IPS DF 19.7 (cell line): ENCODE measurements at regions not wholly inside any gene's neighbourhood (a gene's known extent, or its start where the extent isn't known, plus 50 kb on each side); places are given as distances from the start of the nearest gene placed in this dataset.

Source experiments
- DNase-seq: peaks from one replicate; pipeline ENCODE4 v3.0.0-alpha.2; 2013; ENCODE audit warnings: low read depth, low spot score

GRCh38 chr19:29263305-29264135 is 50.6 kb upstream of the UQCRFS1 start:
- no peak for DNase-seq

- no peak for DNase-seq
Measured at GRCh38 chr19:29264897-29265296, 51.9 kb upstream of the UQCRFS1 start.

GRCh38 chr19:29265436-29265835 is 52.5 kb upstream of the UQCRFS1 start:
- DNase-seq: no peak

- no peak for DNase-seq
Measured at GRCh38 chr19:29266001-29266400, 53.0 kb upstream of the UQCRFS1 start.

DNA sequence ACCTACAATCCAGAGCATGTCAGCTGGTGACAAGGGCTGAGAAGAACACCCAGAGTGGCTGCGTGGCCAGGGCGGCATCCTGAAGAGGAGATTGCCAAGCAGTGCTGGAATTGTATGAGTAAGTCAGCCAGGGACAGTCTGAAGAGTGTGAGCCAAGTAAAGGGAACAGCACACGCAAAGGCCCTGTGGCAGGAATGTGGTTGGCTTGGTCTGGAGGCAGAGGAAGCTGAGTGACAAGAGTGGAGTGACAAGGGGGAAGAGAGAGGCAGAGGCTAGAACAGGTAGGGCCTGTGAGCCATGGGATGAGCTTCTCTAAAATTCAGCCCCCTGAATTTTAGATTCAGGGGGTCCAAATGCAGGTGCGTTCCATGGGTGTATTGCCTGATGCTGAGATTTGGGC is 53.7 kb upstream of the UQCRFS1 start:
- no peak for DNase-seq

DNA sequence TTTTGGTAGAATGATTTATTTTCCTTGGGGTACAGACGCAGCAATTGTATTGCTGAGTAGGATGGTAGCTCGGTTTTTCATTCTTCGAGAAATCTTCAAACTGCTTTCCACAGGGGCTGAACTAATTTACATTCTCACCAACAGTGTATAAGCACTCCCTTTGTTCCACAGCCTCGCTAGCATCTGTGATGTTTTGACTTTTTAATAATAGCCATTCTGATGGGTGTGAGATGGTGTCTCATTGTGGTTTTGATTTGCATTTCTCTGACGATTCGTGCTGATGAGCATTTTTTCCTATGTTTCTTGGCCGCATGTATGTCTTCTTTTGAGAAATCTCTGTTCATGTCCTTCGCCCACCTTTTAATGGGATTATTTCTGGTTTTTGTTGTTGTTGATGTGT is 54.8 kb upstream of the UQCRFS1 start:
- DNase-seq: no peak

- no peak for DNase-seq
Measured at GRCh38 chr19:29268103-29268502, 55.2 kb upstream of the UQCRFS1 start.

GRCh38 chr19:29268721-29269393 is 55.9 kb upstream of the UQCRFS1 start:
- DNase-seq: no peak

- no peak for DNase-seq
Measured at GRCh38 chr19:29269641-29270040, 56.7 kb upstream of the UQCRFS1 start.

- no peak for DNase-seq
Measured at GRCh38 chr19:29271341-29271740, 58.4 kb upstream of the UQCRFS1 start.

- DNase-seq: no peak
Measured at GRCh38 chr19:29271911-29272310, 59.0 kb upstream of the UQCRFS1 start.

- DNase-seq: no peak
Measured at GRCh38 chr19:29273000-29273640, 60.2 kb upstream of the UQCRFS1 start.

- DNase-seq: no peak
Measured at GRCh38 chr19:29275266-29275665, 62.3 kb upstream of the UQCRFS1 start.

DNA sequence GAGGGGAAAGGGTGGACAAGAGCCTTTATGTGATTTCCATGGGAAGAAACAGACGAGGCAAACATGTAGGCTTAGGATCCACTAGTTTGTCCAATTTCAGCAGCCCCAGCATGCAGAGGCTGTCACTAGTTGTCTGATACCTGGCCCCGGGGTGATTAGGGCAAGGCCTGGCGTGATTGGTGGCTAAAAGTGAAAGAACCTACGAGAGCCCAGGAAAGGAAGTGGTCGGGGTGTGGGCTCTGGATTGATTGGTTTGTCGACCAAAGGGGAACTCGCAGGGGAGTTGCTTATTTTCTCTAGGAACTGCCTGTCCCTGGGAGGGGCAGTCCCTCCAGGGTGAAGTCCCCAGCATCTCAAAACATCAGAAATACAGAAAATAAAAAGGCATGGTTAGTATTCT is 64.2 kb upstream of the UQCRFS1 start:
- peak; percentile 63 for DNase-seq

GRCh38 chr19:29278716-29279115 is 65.8 kb upstream of the UQCRFS1 start:
- no peak for DNase-seq

DNA sequence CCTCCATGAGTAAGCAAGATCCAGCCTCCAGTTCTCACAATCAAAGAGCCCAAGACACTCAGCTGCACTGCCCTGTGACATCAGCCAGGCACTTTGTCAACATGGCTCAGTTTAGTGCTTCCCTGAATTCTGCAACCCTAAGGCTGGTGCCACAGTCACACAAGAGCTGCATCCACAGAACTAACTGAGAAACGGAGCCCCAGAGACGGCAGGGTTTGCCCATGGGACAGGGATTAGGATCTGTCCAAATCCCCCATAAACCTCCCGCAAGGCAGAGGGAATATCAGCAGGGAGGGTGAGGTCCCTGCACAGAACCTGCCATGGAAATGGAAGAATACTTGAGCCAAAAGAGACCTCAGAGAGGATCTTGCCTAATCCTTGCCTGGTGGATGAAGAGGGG is 70.4 kb upstream of the UQCRFS1 start:
- no peak for DNase-seq

DNA sequence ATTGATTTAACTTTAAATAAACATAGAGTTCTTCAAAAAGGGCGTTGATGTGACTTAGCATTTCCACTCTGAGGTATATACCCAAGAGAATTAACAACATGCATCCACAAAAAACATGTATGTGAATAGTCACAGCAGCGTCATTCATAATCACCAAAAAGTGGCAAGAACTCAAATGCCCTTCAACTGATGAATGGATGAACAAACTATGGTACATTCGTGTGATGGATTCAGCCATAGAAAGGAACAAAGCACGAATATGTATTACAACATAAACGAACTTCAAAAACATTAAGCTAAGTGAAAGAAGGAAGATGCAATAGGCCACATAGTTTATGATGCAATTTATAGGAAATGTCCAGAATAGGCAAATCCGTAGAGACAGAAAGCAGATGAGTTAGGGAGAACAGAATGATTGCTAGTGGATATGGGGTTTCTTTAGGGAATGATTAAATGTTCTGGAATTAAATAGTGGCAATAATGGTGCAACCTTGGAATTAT is 72.3 kb upstream of the UQCRFS1 start:
- no peak for DNase-seq

GRCh38 chr19:29285878-29286277 is 72.9 kb upstream of the UQCRFS1 start:
- DNase-seq: no peak

DNA sequence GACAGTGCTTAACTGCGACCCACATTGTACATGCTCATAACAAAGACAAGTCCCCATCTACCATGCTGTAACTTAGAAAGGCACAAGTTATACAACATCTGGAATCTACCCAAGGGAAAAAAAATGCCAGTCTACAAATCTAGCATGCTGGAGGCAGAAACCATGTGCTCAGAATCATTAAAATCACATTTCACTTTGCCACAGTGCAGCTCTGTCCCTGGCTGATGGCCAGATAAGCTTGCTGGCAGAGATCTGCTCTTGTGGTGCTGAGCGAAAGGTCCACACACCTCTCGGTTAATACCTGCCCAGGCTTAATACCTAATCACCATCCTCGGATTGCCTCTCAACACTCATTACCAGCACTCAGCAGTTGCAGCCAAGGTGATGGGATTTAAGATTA is 74.1 kb upstream of the UQCRFS1 start:
- DNase-seq: no peak

DNA sequence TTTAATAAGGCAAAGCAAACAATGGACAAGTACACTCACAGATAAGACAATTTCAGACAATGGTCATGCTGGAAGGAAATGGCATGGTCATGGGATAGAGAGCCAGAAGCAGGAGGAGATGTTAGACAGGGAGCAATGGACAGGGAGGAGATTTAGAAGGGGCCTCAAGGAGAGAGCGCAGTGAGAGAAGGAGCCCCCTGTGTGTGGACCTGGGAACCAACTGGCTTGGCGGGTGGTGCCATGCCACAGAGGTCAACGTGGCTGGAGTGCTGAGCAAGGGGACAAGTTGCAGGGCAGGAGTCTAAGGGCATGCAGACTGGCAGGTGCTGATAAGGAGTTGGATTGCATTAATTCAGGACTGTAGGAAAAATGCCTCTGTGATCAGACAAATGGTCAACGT is 75.3 kb upstream of the UQCRFS1 start:
- no peak for DNase-seq

- no peak for DNase-seq
Measured at GRCh38 chr19:29289020-29289419, 76.1 kb upstream of the UQCRFS1 start.

GRCh38 chr19:29290853-29291252 is 77.9 kb upstream of the UQCRFS1 start:
- DNase-seq: no peak

DNA sequence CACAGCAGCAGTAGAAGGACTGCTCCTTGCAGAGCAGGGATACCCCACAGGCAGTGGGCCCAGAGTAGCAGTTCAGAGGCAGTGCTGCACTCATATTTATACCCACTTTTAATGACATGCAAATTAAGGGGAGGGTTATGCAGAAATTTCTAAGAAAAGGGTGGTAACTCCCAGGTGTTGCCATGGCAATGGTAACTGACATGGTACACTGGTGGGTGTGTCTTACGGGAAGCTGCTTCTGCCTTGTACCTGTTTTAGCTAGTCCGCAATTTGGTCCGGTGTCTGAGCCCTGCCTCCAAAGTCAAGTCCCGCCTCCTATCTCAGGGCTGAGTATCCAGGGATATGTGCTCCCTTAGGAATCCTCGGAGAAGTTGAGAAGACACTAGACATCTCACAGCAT is 79.2 kb upstream of the UQCRFS1 start:
- DNase-seq: no peak
